ENCODE measurements at regions not wholly inside any gene's neighbourhood (a gene's known extent, or its start where the extent isn't known, plus 50 kb on each side); places are given as distances from the start of the nearest gene placed in this dataset.

- H3K9ac ChIP-seq (replicated peaks in 1 of 4; ENCODE audit: extremely low read depth in 1 of 4, low read depth in 3 of 4, low read length in 3 of 4): no peak overlapping the region
- H2BK20ac ChIP-seq (ENCODE audit: low read length): no peak overlapping the region
- no peak overlapping the region for H3K4ac ChIP-seq (replicated peaks; ENCODE audit: insufficient read length, low read depth, low read length)
- no peak overlapping the region for H3K4me3 ChIP-seq (ENCODE audit: extremely low read depth in 1 of 4, insufficient read depth in 2 of 4, low read depth in 3 of 4, low read length in 4 of 4)
- no peak overlapping the region for H2BK15ac ChIP-seq (ENCODE audit: low read length)
- no peaks in the 10 kb centered on the region for H3K4me1 ChIP-seq (replicated peaks in 1 of 4; ENCODE audit: control insufficient read depth in 3 of 4, insufficient read depth in 4 of 4, low read length in 3 of 4)
- no peaks in the 10 kb centered on the region for H3K79me1 ChIP-seq (ENCODE audit: low read depth, low read length)
- POLR2A ChIA-PET (ENCODE audit: partially characterized antibody): no interaction called here
- FAIRE-seq (no peak), DNase-seq (ENCODE audit: low read depth in 1 of 2, low spot score in 2 of 2) (no peak)
- CTCF ChIA-PET (ENCODE audit: partially characterized antibody): no interaction called here
- H3K4me2 ChIP-seq (ENCODE audit: insufficient read depth in 1 of 2, low read depth in 2 of 2, low read length in 2 of 2): no peak overlapping the region
- no peaks in the 10 kb centered on the region for H3K27me3 ChIP-seq (replicated peaks in 1 of 4; ENCODE audit: control insufficient read depth in 3 of 4, extremely low read depth in 1 of 4, insufficient read depth in 3 of 4, low read length in 3 of 4)
- no peaks in the 10 kb centered on the region for H3K9me3 ChIP-seq (ENCODE audit: insufficient read depth in 2 of 2, low read depth in 1 of 2, low read length in 1 of 2)
- no peak overlapping the region for H2BK12ac ChIP-seq (ENCODE audit: low read depth, low read length)
- H2BK5ac ChIP-seq (ENCODE audit: low read depth, low read length): no peak overlapping the region
- no peaks in the 10 kb centered on the region for H3K79me2 ChIP-seq (ENCODE audit: control insufficient read depth in 1 of 2, insufficient read depth in 2 of 2, low read length in 2 of 2)
- no peak overlapping the region for H4K8ac ChIP-seq (ENCODE audit: extremely low read depth, insufficient read depth, low read length)
- no peaks in the 10 kb centered on the region for H3K36me3 ChIP-seq (ENCODE audit: control insufficient read depth in 2 of 4, insufficient read depth in 4 of 4, low read length in 3 of 4)
- 81% methylated on average over 1 of the region's 1 CpG; no CpG with 5 or more reads in 1 of the 2 experiments for WGBS, 2 experiments (ENCODE audit: extremely low coverage in 1 of 2, insufficient coverage in 1 of 2, insufficient read length in 1 of 2, insufficient replicate concordance in 2 of 2, low coverage in 1 of 2, low lambda C conversion rate in 2 of 2, missing lambda C conversion rate in 1 of 2)
- no peak overlapping the region for H3K23ac ChIP-seq (ENCODE audit: insufficient read length)
- H3K14ac ChIP-seq (ENCODE audit: insufficient read length): no peak overlapping the region
- H3K56ac ChIP-seq (replicated peaks; ENCODE audit: insufficient read length, low read depth, low read length): no peak overlapping the region
- no peak overlapping the region for H4K91ac ChIP-seq (replicated peaks; ENCODE audit: insufficient read length, low read length)
- no peak overlapping the region for H2AFZ ChIP-seq (ENCODE audit: low read length)
- no peak overlapping the region for H3K27ac ChIP-seq (ENCODE audit: low read depth, low read length)
- H2BK120ac ChIP-seq (replicated peaks; ENCODE audit: low read depth, low read length): no peak overlapping the region
- H3K18ac ChIP-seq (ENCODE audit: extremely low read depth, low read length): no peak overlapping the region
- H2AK5ac ChIP-seq (ENCODE audit: low read depth, low read length): no peak overlapping the region
- H3K23me2 ChIP-seq (ENCODE audit: low read depth, low read length): no peaks in the 10 kb centered on the region
- no peak overlapping the region for H4K5ac ChIP-seq (ENCODE audit: insufficient read length, low read depth, low read length)
- no peaks in the 10 kb centered on the region for H4K20me1 ChIP-seq (replicated peaks in 1 of 2; ENCODE audit: control insufficient read depth in 1 of 2, insufficient read depth in 2 of 2, low read length in 2 of 2)
- TF ChIP-seq CBX5 (IDR thresholded peaks at IDR 0.05; ENCODE audit: low read depth, low read length): no peak
- no peak for TF ChIP-seq CBX8 (IDR thresholded peaks at IDR 0.05; ENCODE audit: borderline replicate concordance, low read depth, low read length)
- no peak for TF ChIP-seq CEBPB (IDR thresholded peaks at IDR 0.05; ENCODE audit: low read depth, low read length)
- TF ChIP-seq, protein P1, sequence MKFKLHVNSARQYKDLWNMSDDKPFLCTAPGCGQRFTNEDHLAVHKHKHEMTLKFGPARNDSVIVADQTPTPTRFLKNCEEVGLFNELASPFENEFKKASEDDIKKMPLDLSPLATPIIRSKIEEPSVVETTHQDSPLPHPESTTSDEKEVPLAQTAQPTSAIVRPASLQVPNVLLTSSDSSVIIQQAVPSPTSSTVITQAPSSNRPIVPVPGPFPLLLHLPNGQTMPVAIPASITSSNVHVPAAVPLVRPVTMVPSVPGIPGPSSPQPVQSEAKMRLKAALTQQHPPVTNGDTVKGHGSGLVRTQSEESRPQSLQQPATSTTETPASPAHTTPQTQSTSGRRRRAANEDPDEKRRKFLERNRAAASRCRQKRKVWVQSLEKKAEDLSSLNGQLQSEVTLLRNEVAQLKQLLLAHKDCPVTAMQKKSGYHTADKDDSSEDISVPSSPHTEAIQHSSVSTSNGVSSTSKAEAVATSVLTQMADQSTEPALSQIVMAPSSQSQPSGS (IDR thresholded peaks at IDR 0.05; ENCODE audit: low read length): no peak
- no peak for TF ChIP-seq TAF7 (optimal IDR thresholded peaks at IDR 0.05; ENCODE audit: borderline replicate concordance, low read depth, low read length)
- no peak for TF ChIP-seq BRCA1 (IDR thresholded peaks at IDR 0.05; ENCODE audit: low read depth, low read length)
- no peak for TF ChIP-seq JUN (IDR thresholded peaks at IDR 0.05; ENCODE audit: low read depth, low read length)
- TF ChIP-seq ZNF274 (IDR thresholded peaks at IDR 0.05; ENCODE audit: borderline replicate concordance, extremely low read depth, low read length): no peak
- no peak for TF ChIP-seq CHD1 (IDR thresholded peaks at IDR 0.05; ENCODE audit: low read depth, low read length)
- no peak for TF ChIP-seq SUZ12 (IDR thresholded peaks at IDR 0.05; ENCODE audit: low read length)
- no peak for TF ChIP-seq CHD2 (IDR thresholded peaks at IDR 0.05; ENCODE audit: low read length)
- no peak for TF ChIP-seq POU5F1 (IDR thresholded peaks at IDR 0.05; ENCODE audit: low read depth, low read length)
- TF ChIP-seq SIRT6 (IDR thresholded peaks at IDR 0.05; ENCODE audit: low read length): no peak
- TF ChIP-seq GABPA (IDR thresholded peaks at IDR 0.05; ENCODE audit: borderline replicate concordance, insufficient read depth, low read length): no peak
- TF ChIP-seq SP2 (IDR thresholded peaks at IDR 0.05; ENCODE audit: low read length): no peak
Measured at GRCh38 chr4:35939751-35940150, 304.6 kb downstream of the ARAP2 start.
